GM19372 (cell line): ENCODE measurements at regions not wholly inside any gene's neighbourhood (a gene's known extent, or its start where the extent isn't known, plus 50 kb on each side); places are given as distances from the start of the nearest gene placed in this dataset.

Experiments used
- ATAC-seq: cut with Tn5 transposase; IDR thresholded peaks from one replicate; pipeline ENCODE4 v1.9.1; 2021; ENCODE audit warnings: mild to moderate bottlenecking, low read depth, moderate library complexity; ENCODE audit not compliant: unreplicated experiment

- no peak for ATAC-seq
Measured at GRCh38 chr6:6518631-6519427, 69.7 kb upstream of the LY86 start.

- no peak for ATAC-seq
Measured at GRCh38 chr6:6521961-6522482, 66.5 kb upstream of the LY86 start.

GRCh38 chr6:6522709-6523108, 65.8 kb upstream of the LY86 start:
- ATAC-seq = no peak

- no peak for ATAC-seq
Measured at GRCh38 chr6:6524951-6525350, 63.6 kb upstream of the LY86 start.

DNA sequence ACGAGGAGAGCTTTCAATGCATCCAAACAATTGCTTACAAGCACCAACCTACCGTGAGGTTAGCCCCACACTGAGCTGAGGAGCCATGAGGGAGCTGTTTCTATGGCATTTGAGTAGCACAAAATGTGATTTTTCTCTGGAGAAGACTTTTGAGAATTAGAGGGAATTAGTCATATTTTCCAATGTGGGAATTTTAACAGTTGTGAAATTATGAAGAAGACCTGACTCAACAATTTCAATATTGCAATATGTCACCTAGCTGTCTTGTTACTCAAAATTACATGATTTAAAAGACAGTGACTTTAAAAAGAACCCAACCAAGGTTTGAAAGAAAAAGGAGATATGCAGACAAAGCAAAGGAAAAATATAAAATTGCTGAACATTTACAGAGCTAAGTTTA, 62.6 kb upstream of the LY86 start:
- no peak for ATAC-seq

DNA sequence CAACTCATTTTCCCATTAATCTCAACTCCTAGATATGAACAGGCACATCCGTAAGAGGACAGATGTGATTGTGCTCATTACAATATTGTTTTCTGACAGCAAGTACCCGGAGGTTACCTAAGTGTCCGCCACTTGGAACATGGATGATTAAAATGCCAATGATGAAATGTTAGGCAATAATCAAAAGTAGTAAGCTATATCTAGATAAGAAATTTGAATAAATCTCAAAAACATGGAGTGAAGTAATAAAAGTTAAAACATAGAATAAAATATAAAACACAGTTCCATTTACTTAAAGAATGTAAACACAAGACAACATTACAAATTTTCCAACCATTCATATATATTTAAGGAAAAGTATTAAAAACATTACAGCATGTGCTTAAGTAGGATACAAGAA, 59.2 kb upstream of the LY86 start:
- ATAC-seq = no peak

GRCh38 chr6:6533176-6533575, 55.3 kb upstream of the LY86 start:
- no peak for ATAC-seq

- no peak for ATAC-seq
Measured at GRCh38 chr6:6534399-6534798, 54.1 kb upstream of the LY86 start.

GRCh38 chr6:6537488-6538260, 50.8 kb upstream of the LY86 start:
- no peak for ATAC-seq

DNA sequence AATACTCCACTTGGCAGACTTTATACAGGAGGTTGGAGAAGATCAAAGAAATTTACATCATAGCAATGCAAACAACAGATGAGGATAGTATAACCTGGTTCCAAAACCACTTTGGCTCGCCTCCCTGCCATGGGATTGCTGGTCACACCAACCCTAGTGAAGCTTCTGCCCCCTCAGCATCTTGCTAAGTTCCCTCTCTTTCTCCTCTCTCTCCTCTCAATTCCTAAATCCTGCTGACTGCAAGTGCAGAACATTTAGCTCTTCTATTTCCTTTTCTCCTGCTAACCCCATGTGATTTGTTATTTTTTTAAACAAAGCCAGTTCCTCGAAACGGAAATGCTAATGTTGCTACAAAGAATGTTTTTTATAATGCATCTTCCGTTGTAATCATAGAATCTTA, 50.3 kb upstream of the LY86 start:
- ATAC-seq = no peak
